VCaP (cell line): ENCODE measurements at regions not wholly inside any gene's neighbourhood (a gene's known extent, or its start where the extent isn't known, plus 50 kb on each side); places are given as distances from the start of the nearest gene placed in this dataset.

Source experiments
- H3K27ac ChIP-seq: fragments of 450-650 bp; 2 replicates; pipeline ENCODE4 v1.5.1; 2017
- TF ChIP-seq, protein P1 (sequence below): fragments of 450-650 bp; conservative IDR thresholded peaks from 2 replicates; pipeline ENCODE4 v1.5.1; 2017; ENCODE audit warnings: mild to moderate bottlenecking, moderate library complexity

DNA sequence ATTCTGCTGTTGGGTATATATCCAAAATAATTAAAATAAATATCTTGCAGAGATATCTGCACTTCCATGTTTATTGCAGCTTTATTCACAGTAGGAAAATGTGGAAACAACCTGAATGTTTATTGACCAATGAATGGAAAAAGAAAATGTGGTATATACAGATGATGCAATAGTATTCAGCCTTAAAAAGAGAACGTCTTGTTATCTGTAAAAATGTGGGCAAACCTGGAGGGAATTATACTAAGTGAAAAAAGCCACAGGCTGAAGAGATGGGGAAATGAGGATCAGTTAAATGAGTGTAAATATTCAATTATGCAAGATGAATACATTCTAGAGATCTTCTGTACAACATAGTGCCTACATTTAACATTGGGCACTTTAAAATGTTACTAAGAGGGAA lies 766.1 kb upstream of the IGFBP3 start:
- TF ChIP-seq, protein P1, sequence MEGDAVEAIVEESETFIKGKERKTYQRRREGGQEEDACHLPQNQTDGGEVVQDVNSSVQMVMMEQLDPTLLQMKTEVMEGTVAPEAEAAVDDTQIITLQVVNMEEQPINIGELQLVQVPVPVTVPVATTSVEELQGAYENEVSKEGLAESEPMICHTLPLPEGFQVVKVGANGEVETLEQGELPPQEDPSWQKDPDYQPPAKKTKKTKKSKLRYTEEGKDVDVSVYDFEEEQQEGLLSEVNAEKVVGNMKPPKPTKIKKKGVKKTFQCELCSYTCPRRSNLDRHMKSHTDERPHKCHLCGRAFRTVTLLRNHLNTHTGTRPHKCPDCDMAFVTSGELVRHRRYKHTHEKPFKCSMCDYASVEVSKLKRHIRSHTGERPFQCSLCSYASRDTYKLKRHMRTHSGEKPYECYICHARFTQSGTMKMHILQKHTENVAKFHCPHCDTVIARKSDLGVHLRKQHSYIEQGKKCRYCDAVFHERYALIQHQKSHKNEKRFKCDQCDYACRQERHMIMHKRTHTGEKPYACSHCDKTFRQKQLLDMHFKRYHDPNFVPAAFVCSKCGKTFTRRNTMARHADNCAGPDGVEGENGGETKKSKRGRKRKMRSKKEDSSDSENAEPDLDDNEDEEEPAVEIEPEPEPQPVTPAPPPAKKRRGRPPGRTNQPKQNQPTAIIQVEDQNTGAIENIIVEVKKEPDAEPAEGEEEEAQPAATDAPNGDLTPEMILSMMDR, result no peak
- no peak overlapping the region for H3K27ac ChIP-seq

DNA sequence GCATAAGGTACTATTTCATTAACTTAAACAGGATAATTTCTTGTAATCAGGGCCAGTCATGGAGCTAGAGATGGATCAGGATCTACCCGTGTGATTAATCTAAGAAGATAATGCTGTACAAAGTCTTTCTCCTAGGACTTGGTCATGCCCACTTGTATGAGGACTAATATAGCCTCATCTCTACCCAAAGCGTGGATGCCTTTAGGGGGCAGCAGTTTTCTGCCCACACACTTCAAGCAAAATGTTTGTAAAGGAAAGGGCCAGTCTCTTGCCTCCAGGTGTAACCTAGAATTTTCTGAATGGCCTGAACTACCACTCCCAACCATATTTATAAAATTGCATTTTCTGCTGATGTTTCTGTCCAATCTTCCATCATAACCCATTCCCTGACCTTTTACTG lies 764.0 kb upstream of the IGFBP3 start:
- TF ChIP-seq, protein P1, result peak; percentile 40
- H3K27ac ChIP-seq, result no peak overlapping the region

DNA sequence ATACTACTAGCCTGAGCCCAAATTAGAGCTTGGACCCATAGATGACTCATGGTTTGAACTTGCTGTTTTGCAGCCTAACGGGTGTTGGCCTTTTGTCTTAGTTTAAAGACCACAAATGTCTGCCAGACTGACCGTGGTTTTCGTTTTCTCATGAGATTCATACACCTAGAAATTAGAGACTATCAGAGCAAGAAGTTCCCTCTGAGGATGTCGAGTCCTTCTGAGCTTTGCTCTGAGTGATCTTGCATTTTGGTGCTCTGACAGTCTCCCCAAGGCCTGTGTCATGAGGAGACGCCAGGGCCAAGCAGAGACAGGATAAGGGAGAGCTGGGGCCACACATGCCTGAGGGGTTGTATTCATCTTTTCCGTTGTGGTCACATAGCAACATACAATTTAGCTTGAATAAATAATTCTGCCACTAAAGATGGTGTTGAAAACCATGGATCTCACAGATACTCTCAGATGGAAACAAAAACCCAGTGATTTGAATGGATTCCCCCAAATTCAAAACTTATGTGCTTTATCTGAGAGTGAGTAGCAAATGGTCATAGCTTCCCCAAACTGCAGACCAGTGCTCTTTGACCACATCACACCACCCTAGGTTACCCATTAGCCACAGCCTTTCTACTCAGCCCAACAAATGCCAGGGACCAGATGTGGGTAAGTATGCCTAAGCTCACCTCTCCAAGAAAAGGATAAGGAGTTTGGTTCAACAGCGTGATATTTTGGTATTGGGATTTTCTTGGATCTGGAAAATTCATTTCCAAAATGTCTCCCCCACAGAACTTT lies 762.0 kb upstream of the IGFBP3 start:
- H3K27ac ChIP-seq, result no peak overlapping the region
- TF ChIP-seq, protein P1, result no peak

DNA sequence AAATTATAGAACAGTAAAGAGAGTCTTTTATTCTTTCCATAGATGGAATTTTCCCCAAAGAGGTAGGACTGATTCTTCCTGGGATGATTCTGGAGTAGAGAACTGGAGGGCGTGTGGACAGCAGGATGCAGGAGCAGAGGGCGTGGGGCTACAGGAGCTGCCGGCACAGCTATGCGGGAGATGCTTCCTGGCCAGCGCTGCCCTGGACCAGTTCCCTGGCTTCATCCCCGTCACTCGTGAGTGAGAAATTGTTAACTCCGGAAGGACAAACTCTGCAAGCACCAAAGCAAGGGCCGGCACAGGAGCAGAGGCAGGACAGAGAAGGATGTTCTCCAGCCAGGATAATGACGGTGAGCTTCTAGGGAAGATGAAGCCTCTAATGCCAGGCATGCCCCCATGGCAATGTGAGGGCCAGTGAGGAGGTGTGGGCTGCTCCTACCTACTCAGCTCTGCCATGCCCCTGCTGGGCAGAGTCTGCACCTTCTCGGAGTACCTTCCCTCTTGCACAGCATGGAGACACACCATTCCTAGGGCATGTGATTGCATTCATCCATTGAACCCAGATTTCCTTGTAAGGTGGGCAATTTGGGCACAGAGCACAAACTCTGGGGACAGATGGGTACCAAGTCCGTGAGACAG lies 760.9 kb upstream of the IGFBP3 start:
- TF ChIP-seq, protein P1, result 0 out of 2 replicates have a peak, but pooled peaks have one; percentile 15
- H3K27ac ChIP-seq, result no peak overlapping the region

DNA sequence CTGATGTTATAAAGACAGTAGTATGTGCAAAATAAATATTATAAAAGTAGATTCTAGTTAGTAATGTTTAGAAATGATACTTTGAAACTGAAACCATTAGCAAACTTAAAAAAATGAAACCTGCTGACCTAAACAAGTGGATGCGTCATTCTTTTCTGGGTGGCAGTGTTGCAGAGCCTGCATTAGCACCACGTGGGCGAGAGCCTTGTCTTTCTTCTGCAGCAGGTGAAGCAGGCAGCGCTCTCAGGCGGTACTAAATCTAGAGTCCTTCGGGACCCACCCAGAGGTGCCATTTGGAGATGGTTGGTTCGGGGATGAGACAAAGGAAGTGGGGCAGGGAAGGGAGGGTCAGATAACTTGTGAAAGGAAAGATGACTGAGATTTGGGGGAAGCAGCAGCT lies 759.1 kb upstream of the IGFBP3 start:
- TF ChIP-seq, protein P1, result no peak
- H3K27ac ChIP-seq, result no peak overlapping the region

DNA sequence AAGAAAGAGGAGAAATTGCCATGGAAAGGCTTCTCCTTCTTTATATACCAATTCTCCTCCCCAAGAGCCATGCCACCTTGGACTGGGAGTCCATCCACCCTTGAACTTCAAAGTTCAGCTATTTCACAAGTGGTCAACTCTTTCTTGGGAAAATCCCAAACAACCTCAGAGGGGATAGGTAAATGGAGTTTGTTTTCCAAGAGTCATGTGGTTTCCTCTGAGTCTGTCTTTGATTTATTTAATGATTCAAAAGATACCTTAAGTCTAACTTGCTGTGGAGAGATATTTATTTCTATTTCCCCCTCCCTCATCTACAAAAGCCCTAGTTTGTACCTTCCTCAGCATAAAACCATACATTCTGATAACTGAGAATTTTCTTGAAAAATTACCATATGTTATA lies 758.6 kb upstream of the IGFBP3 start:
- TF ChIP-seq, protein P1, result no peak
- H3K27ac ChIP-seq, result no peak overlapping the region

DNA sequence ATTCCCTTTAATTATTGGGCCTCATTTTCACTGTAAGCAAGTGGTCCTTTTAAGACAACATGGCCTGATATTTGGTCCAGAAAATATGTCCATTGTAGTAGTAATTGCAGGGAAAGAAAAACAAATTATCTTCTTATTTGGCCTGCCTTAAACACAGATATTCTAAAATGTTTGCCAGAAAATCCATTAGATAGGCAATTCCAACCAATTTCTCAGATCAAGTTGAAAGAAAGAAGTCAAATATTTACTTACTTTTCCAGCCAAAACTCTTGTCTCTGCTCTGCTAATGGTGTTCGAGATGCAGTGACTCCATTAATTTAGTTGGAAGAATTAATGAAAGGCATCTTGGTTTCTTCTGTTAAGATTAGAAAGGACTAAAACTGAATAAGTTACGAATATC lies 757.3 kb upstream of the IGFBP3 start:
- TF ChIP-seq, protein P1, result no peak
- H3K27ac ChIP-seq, result no peak overlapping the region
